Retinal pigment epithelial cell (primary cell): ENCODE measurements at regions not wholly inside any gene's neighbourhood (a gene's known extent, or its start where the extent isn't known, plus 50 kb on each side); places are given as distances from the start of the nearest gene placed in this dataset.

ENCODE experiments used
- DNase-seq: peaks from one replicate; pipeline ENCODE4 v3.0.0-alpha.2; 2010; ENCODE audit warnings: low read depth
- H3K4me3 ChIP-seq: 2 replicates; pipeline ENCODE4 v1.5.1; 2011; ENCODE audit warnings: mild to moderate bottlenecking, low read length, control low read depth, moderate library complexity
- TF ChIP-seq, protein P1 (sequence below): conservative IDR thresholded peaks from 2 replicates; pipeline ENCODE4 v1.5.1; 2011; ENCODE audit warnings: low read depth, low read length, control low read depth, inconsistent platforms

GRCh38 chr19:29098863-29099481, 114.0 kb downstream of the UQCRFS1 start:
- no peak overlapping the region for H3K4me3 ChIP-seq
- DNase-seq, result no peak
- TF ChIP-seq, protein P1, sequence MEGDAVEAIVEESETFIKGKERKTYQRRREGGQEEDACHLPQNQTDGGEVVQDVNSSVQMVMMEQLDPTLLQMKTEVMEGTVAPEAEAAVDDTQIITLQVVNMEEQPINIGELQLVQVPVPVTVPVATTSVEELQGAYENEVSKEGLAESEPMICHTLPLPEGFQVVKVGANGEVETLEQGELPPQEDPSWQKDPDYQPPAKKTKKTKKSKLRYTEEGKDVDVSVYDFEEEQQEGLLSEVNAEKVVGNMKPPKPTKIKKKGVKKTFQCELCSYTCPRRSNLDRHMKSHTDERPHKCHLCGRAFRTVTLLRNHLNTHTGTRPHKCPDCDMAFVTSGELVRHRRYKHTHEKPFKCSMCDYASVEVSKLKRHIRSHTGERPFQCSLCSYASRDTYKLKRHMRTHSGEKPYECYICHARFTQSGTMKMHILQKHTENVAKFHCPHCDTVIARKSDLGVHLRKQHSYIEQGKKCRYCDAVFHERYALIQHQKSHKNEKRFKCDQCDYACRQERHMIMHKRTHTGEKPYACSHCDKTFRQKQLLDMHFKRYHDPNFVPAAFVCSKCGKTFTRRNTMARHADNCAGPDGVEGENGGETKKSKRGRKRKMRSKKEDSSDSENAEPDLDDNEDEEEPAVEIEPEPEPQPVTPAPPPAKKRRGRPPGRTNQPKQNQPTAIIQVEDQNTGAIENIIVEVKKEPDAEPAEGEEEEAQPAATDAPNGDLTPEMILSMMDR, result no peak

DNA sequence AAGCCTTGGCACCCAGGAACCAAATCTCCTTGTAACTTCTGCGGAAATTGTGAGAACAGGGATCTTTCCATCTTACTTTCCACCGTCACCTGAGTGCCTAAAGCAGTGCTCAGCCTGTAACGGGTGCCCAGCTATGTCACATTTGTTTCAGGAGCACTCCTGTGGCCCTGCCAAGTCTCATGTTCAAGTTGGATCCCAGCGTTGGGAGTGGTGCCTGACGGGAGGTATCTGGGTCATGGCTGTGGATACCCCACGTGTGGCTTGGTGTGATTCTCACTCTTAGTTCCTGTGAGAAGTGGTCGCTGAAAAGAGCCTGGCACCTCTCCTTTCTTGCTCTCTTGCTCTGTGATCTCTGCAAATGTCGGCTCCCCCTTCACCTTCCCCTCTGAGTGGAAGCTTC, 114.9 kb downstream of the UQCRFS1 start:
- TF ChIP-seq, protein P1, result no peak

GRCh38 chr19:29096896-29097295, 116.1 kb downstream of the UQCRFS1 start:
- TF ChIP-seq, protein P1, result no peak
- no peak for DNase-seq
- no peak overlapping the region for H3K4me3 ChIP-seq

More for the DNA sequence above, 114.9 kb downstream of the UQCRFS1 start:
- no peak overlapping the region for H3K4me3 ChIP-seq
- DNase-seq, result no peak

DNA sequence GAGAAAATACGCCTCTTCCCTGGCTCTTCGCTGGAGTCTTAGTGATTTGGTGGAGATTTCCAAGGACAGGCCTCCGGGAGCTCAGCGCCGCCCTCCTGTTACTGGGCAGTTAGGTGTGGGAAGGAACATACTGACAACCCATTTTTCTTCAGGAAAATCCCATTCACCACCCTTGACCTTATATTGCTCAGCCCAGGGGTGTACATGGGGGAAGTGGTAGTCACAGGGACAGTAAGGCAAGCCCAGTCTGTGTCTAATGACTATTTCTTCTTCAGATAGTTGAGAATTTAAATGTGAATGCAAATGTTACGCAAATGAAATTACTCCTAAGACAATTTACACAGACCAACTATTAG, 119.4 kb downstream of the UQCRFS1 start:
- TF ChIP-seq, protein P1, result no peak
- no peak for DNase-seq
- H3K4me3 ChIP-seq, result no peak overlapping the region

- TF ChIP-seq, protein P1, result no peak
- H3K4me3 ChIP-seq, result no peak overlapping the region
- no peak for DNase-seq
These were observed 120.0 kb downstream of the UQCRFS1 start for GRCh38 chr19:29092712-29093552.

DNA sequence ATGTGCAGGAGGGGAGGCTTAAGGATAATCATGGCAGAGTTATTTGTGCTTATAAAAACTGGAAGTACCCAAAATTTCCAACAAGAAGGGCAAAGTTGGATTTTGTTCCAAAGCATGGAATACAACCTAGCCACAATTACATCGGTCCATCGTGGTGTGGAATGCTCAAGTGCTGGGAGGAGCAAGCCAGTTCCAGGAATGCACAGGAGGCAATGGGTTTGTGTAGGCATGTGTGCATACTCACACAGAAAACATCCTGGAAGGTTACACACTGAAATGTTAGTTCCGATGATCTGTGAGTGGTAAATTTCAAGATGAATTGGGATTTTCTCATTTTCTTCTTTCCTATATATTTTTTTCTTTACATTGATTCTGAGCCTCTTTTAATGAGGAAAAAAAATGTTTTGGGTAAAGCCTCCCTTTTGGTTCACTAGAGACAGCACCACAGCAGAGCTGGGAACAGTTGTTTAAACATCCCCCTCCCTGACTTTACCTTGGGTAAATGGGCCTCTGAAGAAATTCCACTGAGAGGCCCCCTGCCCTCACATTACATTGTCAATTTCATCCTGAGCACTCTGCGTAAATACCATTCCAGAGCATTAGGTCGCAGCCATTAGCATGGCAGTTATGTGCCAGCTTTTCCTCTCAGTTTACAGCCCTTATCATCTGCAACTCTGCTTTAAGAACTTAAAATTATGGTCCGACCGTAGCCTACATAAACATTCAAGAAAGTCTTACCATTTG, 122.0 kb downstream of the UQCRFS1 start:
- no peak overlapping the region for H3K4me3 ChIP-seq
- TF ChIP-seq, protein P1, result no peak
- no peak for DNase-seq
